Parathyroid adenoma (tissue), 2 donors: ENCODE measurements at regions not wholly inside any gene's neighbourhood (a gene's known extent, or its start where the extent isn't known, plus 50 kb on each side); places are given as distances from the start of the nearest gene placed in this dataset.
A peak's percentile ranks its signal among the peaks of the same experiment; 100 is the strongest.

Source experiments
- H2AFZ ChIP-seq: fragments of 300-600 bp; sonication (generic); one replicate; pipeline ENCODE4 v1.7.0; 2017; ENCODE audit warnings: antibody characterized with exemption, mild to moderate bottlenecking
- H3K27ac ChIP-seq: fragments of 300-600 bp; sonication (generic); one replicate; pipeline ENCODE4 v1.7.0; 2017
- H3K27me3 ChIP-seq: fragments of 300-600 bp; sonication (generic); one replicate; pipeline ENCODE4 v1.7.0; 2017; ENCODE audit warnings: low read length; ENCODE audit not compliant: control insufficient read depth, insufficient read depth
- H3K36me3 ChIP-seq: fragments of 300-600 bp; sonication (generic); one replicate; pipeline ENCODE4 v1.7.0; 2017; ENCODE audit warnings: low read length; ENCODE audit not compliant: control insufficient read depth, insufficient read depth
- H3K4me1 ChIP-seq: fragments of 300-600 bp; sonication (generic); one replicate; pipeline ENCODE4 v1.7.0; 2017; ENCODE audit warnings: control low read depth
- H3K4me2 ChIP-seq: fragments of 300-600 bp; sonication (generic); one replicate; pipeline ENCODE4 v1.7.0; 2017; ENCODE audit warnings: low read length
- H3K4me3 ChIP-seq: fragments of 300-600 bp; sonication (generic); one replicate; pipeline ENCODE4 v1.7.0; 2017; ENCODE audit warnings: low read depth, low read length
- H3K79me2 ChIP-seq: fragments of 300-600 bp; sonication (generic); one replicate; pipeline ENCODE4 v1.7.0; 2017; ENCODE audit warnings: control low read depth
- H3K9ac ChIP-seq: fragments of 300-600 bp; sonication (generic); one replicate; pipeline ENCODE4 v1.7.0; 2017; ENCODE audit warnings: mild to moderate bottlenecking
- H3K9me3 ChIP-seq: fragments of 300-600 bp; sonication (generic); one replicate; pipeline ENCODE4 v1.7.0; 2017; ENCODE audit warnings: low read length; ENCODE audit not compliant: control insufficient read depth
- TF ChIP-seq, protein P1 (sequence below): fragments of 300-600 bp; sonication (generic); IDR thresholded peaks from one replicate; pipeline ENCODE4 v1.7.0; 2017; ENCODE audit warnings: antibody characterized with exemption, mild to moderate bottlenecking
- donor health status: primary hyperparathyroidism.

DNA sequence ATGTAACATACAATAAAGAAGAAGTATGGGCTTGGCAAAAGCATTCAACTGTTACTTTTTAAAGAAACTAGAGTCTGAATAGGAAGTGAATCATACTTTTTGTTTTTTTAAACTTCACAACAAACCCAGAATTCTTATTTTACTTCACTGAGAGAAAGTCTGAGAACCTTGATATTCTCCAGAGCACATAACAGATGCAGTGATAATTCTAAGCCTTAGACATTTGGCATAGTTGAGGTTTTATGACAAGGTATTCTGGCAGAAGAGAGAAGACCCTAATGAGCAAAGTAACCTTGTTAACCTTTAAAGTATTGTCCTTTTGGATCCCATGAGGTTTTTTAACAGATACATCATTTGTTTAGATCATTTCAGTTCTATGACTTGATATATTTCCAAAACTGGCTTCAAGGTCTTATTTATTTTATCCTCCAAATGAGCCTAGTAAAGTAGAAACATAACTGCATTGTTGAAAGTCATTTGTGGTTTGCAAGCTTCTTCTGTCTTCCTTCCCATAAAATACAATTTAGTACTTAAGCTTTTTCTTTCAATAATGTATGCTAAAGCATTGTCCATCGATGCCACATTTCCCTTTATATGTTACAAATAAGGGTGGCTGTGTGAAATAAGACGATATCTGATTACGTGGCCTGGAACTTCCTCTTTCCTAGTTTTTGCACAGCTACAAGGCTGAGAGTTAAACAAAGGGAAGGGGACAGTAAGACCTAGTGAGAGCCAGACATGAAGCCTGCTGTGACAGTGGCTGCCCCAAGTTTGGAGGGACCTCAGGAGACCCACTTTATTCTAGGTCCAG lies 86.1 kb upstream of the ITPRID2 start:
- Histone ChIP-seq H3K9ac (no peak overlapping the region), H3K79me2 (no peaks in the 10 kb centered on the region), H3K9me3 (no peaks in the 10 kb centered on the region), H3K27ac (no peak overlapping the region), H3K4me1 (no peaks in the 10 kb centered on the region), H3K4me3 (no peak overlapping the region), H3K27me3 (no peaks in the 10 kb centered on the region), H2AFZ (no peak overlapping the region), H3K36me3 (no peaks in the 10 kb centered on the region), H3K4me2 (no peak overlapping the region)
- TF ChIP-seq, protein P1, sequence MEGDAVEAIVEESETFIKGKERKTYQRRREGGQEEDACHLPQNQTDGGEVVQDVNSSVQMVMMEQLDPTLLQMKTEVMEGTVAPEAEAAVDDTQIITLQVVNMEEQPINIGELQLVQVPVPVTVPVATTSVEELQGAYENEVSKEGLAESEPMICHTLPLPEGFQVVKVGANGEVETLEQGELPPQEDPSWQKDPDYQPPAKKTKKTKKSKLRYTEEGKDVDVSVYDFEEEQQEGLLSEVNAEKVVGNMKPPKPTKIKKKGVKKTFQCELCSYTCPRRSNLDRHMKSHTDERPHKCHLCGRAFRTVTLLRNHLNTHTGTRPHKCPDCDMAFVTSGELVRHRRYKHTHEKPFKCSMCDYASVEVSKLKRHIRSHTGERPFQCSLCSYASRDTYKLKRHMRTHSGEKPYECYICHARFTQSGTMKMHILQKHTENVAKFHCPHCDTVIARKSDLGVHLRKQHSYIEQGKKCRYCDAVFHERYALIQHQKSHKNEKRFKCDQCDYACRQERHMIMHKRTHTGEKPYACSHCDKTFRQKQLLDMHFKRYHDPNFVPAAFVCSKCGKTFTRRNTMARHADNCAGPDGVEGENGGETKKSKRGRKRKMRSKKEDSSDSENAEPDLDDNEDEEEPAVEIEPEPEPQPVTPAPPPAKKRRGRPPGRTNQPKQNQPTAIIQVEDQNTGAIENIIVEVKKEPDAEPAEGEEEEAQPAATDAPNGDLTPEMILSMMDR: no peak

DNA sequence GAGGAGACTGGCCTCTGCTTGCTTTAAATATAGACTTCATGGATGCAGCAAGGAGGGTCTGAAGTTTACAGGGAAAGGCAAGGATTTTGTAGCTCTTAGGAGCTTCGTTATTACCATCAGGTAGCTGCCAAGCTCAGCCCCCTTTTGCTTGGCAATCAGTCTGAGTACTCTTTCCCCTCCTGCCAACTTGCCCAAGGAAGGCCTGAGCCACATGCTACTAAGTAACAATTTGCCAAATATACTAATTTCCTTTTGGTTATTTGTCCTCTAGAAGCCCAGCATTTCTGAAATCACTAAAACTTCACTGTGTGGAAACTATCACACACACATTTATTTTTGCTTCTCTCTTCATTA lies 85.5 kb upstream of the ITPRID2 start:
- Histone ChIP-seq H3K9me3 (no peaks in the 10 kb centered on the region), H3K4me2 (no peak overlapping the region), H3K9ac (no peak overlapping the region), H3K4me3 (no peak overlapping the region), H3K4me1 (no peaks in the 10 kb centered on the region), H3K27me3 (no peaks in the 10 kb centered on the region), H3K79me2 (no peaks in the 10 kb centered on the region), H3K27ac (no peak overlapping the region), H3K36me3 (no peaks in the 10 kb centered on the region), H2AFZ (no peak overlapping the region)
- TF ChIP-seq, protein P1: no peak

DNA sequence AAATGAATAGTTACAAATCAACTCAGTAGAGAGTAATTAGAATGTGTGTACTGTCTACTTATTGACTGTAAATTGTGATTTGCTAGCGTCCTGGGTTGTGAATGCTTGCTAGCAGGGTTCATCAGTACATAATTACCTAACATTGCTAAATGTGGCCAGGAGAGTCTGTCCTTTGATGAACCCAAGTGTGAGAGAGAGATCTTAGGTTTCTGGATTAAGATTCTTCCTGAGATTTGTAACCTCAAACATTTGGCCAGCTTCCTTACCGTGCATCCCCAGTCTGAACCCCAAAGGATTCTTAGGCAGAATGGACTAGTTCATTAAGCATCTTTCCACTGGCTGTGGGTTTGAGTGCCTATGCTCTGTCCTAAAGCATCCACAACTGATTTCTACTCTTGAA lies 84.0 kb upstream of the ITPRID2 start:
- Histone ChIP-seq H3K27ac (no peak overlapping the region), H2AFZ (no peak overlapping the region), H3K9ac (no peak overlapping the region), H3K4me3 (no peak overlapping the region), H3K4me1 (no peaks in the 10 kb centered on the region), H3K4me2 (no peak overlapping the region), H3K9me3 (no peaks in the 10 kb centered on the region), H3K27me3 (no peaks in the 10 kb centered on the region), H3K79me2 (no peaks in the 10 kb centered on the region), H3K36me3 (no peaks in the 10 kb centered on the region)
- TF ChIP-seq, protein P1: no peak

DNA sequence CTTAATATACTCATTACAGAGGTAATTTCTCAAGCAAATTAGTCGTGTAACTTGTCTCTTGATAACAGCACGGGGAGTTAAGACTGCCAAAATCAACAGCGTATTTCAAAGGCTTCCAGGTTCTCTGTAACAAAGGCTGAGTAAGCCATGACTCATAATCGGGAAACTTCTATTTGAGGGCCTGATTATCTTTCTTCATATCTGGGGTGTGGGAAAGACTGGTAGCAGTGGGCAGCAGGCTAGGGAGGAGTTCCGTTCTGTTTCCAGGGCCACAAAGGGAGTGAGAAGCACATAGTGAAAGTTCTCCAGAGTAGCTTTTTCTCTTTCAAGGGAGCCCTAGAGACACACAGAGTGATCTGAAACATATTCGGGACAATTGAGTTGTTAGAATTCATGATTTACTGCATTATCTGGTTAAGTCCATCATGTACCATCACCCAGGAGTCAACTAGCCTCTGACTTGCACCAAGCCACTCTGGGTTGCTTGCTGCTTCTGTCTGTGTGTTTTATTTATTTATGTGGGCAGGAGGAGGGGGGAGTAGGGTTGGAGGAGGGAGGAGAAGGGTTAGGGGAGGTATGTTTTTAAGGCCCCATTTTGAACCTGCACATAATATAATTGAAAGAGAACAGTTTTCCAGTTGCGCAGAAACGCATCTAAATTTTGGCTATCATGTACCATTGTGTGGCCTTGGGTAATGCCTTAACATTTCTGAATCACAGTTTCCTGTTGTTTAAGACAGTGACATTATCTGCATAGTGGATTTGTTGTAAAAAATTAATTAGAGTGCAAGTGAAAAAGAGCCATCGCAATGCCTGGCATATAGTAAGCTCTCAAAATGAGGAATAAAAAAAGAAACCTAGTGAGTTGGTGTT lies 80.5 kb upstream of the ITPRID2 start:
- H3K27me3 ChIP-seq: no peaks in the 10 kb centered on the region
- no peak overlapping the region for H3K4me3 ChIP-seq
- no peaks in the 10 kb centered on the region for H3K36me3 ChIP-seq
- TF ChIP-seq, protein P1: no peak
- H3K9me3 ChIP-seq: no peaks in the 10 kb centered on the region
- peak overlapping the region; percentile 45 for H2AFZ ChIP-seq
- H3K9ac ChIP-seq: no peak overlapping the region
- no peak overlapping the region for H3K4me2 ChIP-seq
- H3K79me2 ChIP-seq: no peaks in the 10 kb centered on the region
- no peak overlapping the region for H3K27ac ChIP-seq
- peaks cover 6% of the 10 kb centered on the region for H3K4me1 ChIP-seq
